ENCODE measurements at regions not wholly inside any gene's neighbourhood (a gene's known extent, or its start where the extent isn't known, plus 50 kb on each side); places are given as distances from the start of the nearest gene placed in this dataset.

DNA sequence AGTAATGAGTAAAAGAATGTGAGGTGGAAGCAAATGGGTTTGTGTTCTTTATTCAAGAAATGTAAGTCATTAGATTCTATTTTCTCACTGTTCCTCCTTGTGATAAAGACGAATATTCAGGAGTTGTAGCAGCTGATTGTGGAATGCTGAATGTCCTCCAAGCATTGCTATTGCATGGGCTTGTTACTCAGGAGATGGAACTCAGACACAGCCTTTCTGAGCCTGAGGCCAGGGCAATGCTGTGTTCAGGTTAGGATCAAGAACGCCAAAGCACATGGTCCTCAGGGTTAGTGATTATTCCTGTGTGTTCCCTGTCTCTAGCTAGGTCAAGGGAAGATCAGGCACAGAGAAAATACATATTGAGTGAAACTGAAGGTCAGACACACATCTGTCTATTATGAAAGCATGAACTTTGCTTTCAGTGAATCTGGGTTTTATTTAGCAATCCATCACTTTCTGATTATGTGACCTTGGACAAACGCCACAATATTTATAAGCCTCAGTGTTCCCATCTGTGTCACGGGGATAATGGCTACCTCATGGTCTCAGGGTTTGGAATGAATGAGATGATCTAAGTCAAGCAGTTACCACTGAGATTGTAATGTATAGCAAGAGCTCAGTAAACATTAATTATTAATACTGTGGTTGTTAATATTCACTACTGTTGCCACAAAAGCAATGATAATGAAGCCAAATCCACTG, 426.8 kb upstream of the DYNLRB2 start:
- no peak overlapping the region for H3K27ac Mint-ChIP-seq

GRCh38 chr16:80109581-80109980, 431.2 kb upstream of the DYNLRB2 start:
- H3K27me3 Mint-ChIP-seq (ENCODE audit: low read depth), result no peaks in the 10 kb centered on the region
- H3K9me3 Mint-ChIP-seq, result no peaks in the 10 kb centered on the region
- H3K4me3 Mint-ChIP-seq, result no peak overlapping the region
- peaks cover 2% of the 10 kb centered on the region for H3K4me1 Mint-ChIP-seq
- H3K27ac Mint-ChIP-seq, result no peak overlapping the region
- no peaks in the 10 kb centered on the region for H3K36me3 Mint-ChIP-seq (ENCODE audit: low read depth)
- no peak for TF ChIP-seq CTCF (IDR thresholded peaks at IDR 0.05; ENCODE audit: unreplicated experiment in 3 of 3)

More for the DNA sequence above, 426.8 kb upstream of the DYNLRB2 start:
- H3K9me3 Mint-ChIP-seq, result no peaks in the 10 kb centered on the region
- H3K4me1 Mint-ChIP-seq, result peaks cover 5% of the 10 kb centered on the region
- H3K27me3 Mint-ChIP-seq (ENCODE audit: low read depth), result no peaks in the 10 kb centered on the region
- H3K4me3 Mint-ChIP-seq, result no peak overlapping the region
- TF ChIP-seq CTCF (IDR thresholded peaks at IDR 0.05; ENCODE audit: unreplicated experiment in 3 of 3), result no peak
- H3K36me3 Mint-ChIP-seq (ENCODE audit: low read depth), result no peaks in the 10 kb centered on the region

DNA sequence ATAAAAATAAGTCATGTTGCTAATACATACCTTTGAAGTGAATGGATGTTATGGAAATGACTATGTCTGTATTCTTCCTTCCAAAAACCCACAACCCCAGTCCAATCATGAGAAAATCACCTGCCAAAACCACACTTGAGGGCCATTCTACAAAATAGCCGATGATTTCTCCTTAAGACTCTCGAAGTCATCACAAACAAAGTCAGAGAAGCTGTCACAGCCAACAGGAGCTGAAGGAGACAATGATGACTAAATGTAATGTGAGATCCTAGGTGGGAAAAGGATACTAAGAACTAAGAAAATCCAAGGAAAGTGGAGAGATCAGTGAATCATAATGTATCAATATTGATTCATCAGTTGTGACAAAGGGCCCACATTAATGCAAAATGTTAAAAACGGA, 432.9 kb upstream of the DYNLRB2 start:
- Mint-ChIP-seq H3K36me3 (ENCODE audit: low read depth) (no peaks in the 10 kb centered on the region), H3K27me3 (ENCODE audit: low read depth) (no peaks in the 10 kb centered on the region), H3K4me3 (no peak overlapping the region), H3K4me1 (no peaks in the 10 kb centered on the region), H3K27ac (no peak overlapping the region), H3K9me3 (peaks cover 5% of the 10 kb centered on the region)
- no peak for TF ChIP-seq CTCF (IDR thresholded peaks at IDR 0.05; ENCODE audit: unreplicated experiment in 3 of 3)

GRCh38 chr16:80105751-80106150, 435.0 kb upstream of the DYNLRB2 start:
- Mint-ChIP-seq H3K9me3 (peaks cover 10% of the 10 kb centered on the region), H3K4me1 (no peaks in the 10 kb centered on the region), H3K36me3 (ENCODE audit: low read depth) (no peaks in the 10 kb centered on the region), H3K27me3 (ENCODE audit: low read depth) (no peaks in the 10 kb centered on the region), H3K4me3 (no peak overlapping the region), H3K27ac (no peak overlapping the region)
- no peak for TF ChIP-seq CTCF (IDR thresholded peaks at IDR 0.05; ENCODE audit: unreplicated experiment in 3 of 3)

DNA sequence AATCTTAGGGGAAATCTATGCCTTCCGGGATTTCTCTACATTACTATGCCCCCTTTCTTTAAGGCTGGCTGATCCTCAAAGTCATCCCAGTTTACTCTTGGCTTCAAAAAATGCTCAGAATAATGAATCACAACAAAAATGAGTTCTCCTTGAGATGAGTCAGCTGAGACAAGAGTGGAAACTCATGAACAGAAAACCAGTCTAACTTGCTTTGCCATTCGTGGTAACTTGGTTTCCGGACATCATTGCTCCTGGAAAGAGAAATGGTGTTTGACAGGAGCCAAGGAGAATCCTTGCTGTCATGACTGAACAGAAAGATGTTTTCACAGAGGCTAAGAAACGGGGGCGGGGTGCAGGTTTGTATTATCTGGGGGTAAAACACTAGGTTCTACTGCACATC, 435.6 kb upstream of the DYNLRB2 start:
- no peak overlapping the region for H3K4me3 Mint-ChIP-seq
- no peaks in the 10 kb centered on the region for H3K4me1 Mint-ChIP-seq
- TF ChIP-seq CTCF (IDR thresholded peaks at IDR 0.05; ENCODE audit: unreplicated experiment in 3 of 3), result no peak
- no peak overlapping the region for H3K27ac Mint-ChIP-seq
- peaks cover 10% of the 10 kb centered on the region for H3K9me3 Mint-ChIP-seq
- H3K36me3 Mint-ChIP-seq (ENCODE audit: low read depth), result no peaks in the 10 kb centered on the region
- no peaks in the 10 kb centered on the region for H3K27me3 Mint-ChIP-seq (ENCODE audit: low read depth)

GRCh38 chr16:80104401-80104800, 436.4 kb upstream of the DYNLRB2 start:
- no peak for TF ChIP-seq CTCF (IDR thresholded peaks at IDR 0.05; ENCODE audit: unreplicated experiment in 3 of 3)
- Mint-ChIP-seq H3K36me3 (ENCODE audit: low read depth) (no peaks in the 10 kb centered on the region), H3K27me3 (ENCODE audit: low read depth) (no peaks in the 10 kb centered on the region), H3K27ac (no peak overlapping the region), H3K4me3 (no peak overlapping the region), H3K4me1 (no peaks in the 10 kb centered on the region), H3K9me3 (peaks cover 10% of the 10 kb centered on the region)

Measured in nephron (organoid).